NCI-H2196 treated with DMSO at 0.1 percent for 48 hours (cell line): ENCODE measurements at regions not wholly inside any gene's neighbourhood (a gene's known extent, or its start where the extent isn't known, plus 50 kb on each side); places are given as distances from the start of the nearest gene placed in this dataset.
"Not testable (repeated sequence)": the region's sequence is repeated elsewhere in the genome, so short reads cannot be mapped to it uniquely, and the experiment has no call there.

Experiments
- DNase-seq: peaks from one replicate; lab custom pipeline; 2025; ENCODE audit not compliant: unreplicated experiment; lab: John Stamatoyannopoulos, UW

GRCh38 chr4:159547645-159548308 is 444.9 kb downstream of the RAPGEF2 start:
- DNase-seq: no peak

- DNase-seq: no peak
Measured at GRCh38 chr4:159549098-159549518, 446.2 kb downstream of the RAPGEF2 start.

GRCh38 chr4:159551281-159551680 is 448.4 kb downstream of the RAPGEF2 start:
- DNase-seq: no peak

- DNase-seq: no peak
Measured at GRCh38 chr4:159552979-159553768, 450.3 kb downstream of the RAPGEF2 start.

- DNase-seq: no peak
Measured at GRCh38 chr4:159555873-159556272, 453.0 kb downstream of the RAPGEF2 start.

GRCh38 chr4:159562366-159562765 is 459.5 kb downstream of the RAPGEF2 start:
- no peak for DNase-seq

- DNase-seq: no peak
Measured at GRCh38 chr4:159563257-159563656, 460.4 kb downstream of the RAPGEF2 start.

- DNase-seq: no peak
Measured at GRCh38 chr4:159564615-159565014, 461.7 kb downstream of the RAPGEF2 start.

GRCh38 chr4:159566786-159567185 is 463.9 kb downstream of the RAPGEF2 start:
- DNase-seq: no peak

GRCh38 chr4:159577241-159577640 is 474.4 kb downstream of the RAPGEF2 start:
- no peak for DNase-seq

- no peak for DNase-seq
Measured at GRCh38 chr4:159582685-159583084, 479.8 kb downstream of the RAPGEF2 start.

GRCh38 chr4:159592898-159593556 is 490.1 kb downstream of the RAPGEF2 start:
- DNase-seq: no peak

GRCh38 chr4:159593681-159594080 is 490.8 kb downstream of the RAPGEF2 start:
- no peak for DNase-seq

- DNase-seq: no peak
Measured at GRCh38 chr4:159594576-159594975, 491.7 kb downstream of the RAPGEF2 start.

GRCh38 chr4:159595101-159595500 is 492.2 kb downstream of the RAPGEF2 start:
- DNase-seq: not testable (repeated sequence)

GRCh38 chr4:159598602-159599001 is 495.7 kb downstream of the RAPGEF2 start:
- DNase-seq: no peak

- DNase-seq: no peak
Measured at GRCh38 chr4:159600061-159600460, 497.2 kb downstream of the RAPGEF2 start.

- DNase-seq: no peak
Measured at GRCh38 chr4:159604781-159605180, 501.9 kb downstream of the RAPGEF2 start.

- no peak for DNase-seq
Measured at GRCh38 chr4:159606835-159607234, 504.0 kb downstream of the RAPGEF2 start.

GRCh38 chr4:159607809-159608208 is 504.9 kb downstream of the RAPGEF2 start:
- no peak for DNase-seq

- DNase-seq: no peak
Measured at GRCh38 chr4:159608436-159608835, 505.6 kb downstream of the RAPGEF2 start.

- DNase-seq: no peak
Measured at GRCh38 chr4:159632031-159632430, 529.2 kb downstream of the RAPGEF2 start.
